Esophagus squamous epithelium (tissue), 4 donors: ENCODE measurements at regions not wholly inside any gene's neighbourhood (a gene's known extent, or its start where the extent isn't known, plus 50 kb on each side); places are given as distances from the start of the nearest gene placed in this dataset.

Experiments used
- CTCF ChIP-seq, 6 experiments: fragments of 450-650 bp in 4 of 6; fragments of 200-600 bp in 2 of 6; sonication (generic) in 2 of 6; IDR thresholded peaks; one replicate each; pipeline ENCODE4 v1.5.1; 2016 to 2019; ENCODE audit warnings: antibody characterized with exemption in 6 of 6, mild to moderate bottlenecking in 4 of 6, moderate library complexity in 4 of 6
- POLR2A ChIP-seq, 4 donors: fragments of 450-650 bp; IDR thresholded peaks; one replicate each; pipeline ENCODE4 v1.6.1; 2017; ENCODE audit warnings: antibody characterized with exemption in 4 of 4, mild to moderate bottlenecking in 4 of 4, moderate library complexity in 3 of 4

- TF ChIP-seq POLR2A (IDR thresholded peaks at IDR 0.05) (no peak), CTCF (IDR thresholded peaks at IDR 0.05) (no peak)
Measured at GRCh38 chr7:18338910-18339523, 156.5 kb upstream of the HDAC9 start.
